DMS53 treated with DMSO at 0.1 percent for 48 hours (cell line): ENCODE measurements at regions not wholly inside any gene's neighbourhood (a gene's known extent, or its start where the extent isn't known, plus 50 kb on each side); places are given as distances from the start of the nearest gene placed in this dataset.
A peak's percentile ranks its signal among the peaks of the same experiment; 100 is the strongest.
"Not testable (repeated sequence)": the region's sequence is repeated elsewhere in the genome, so short reads cannot be mapped to it uniquely, and the experiment has no call there.

ENCODE experiments used
- DNase-seq: peaks from one replicate; lab custom pipeline; 2025; ENCODE audit not compliant: unreplicated experiment; lab: John Stamatoyannopoulos, UW

- no peak for DNase-seq
These were observed 192.5 kb downstream of the ZNF608 start for GRCh38 chr5:124553911-124554310.

GRCh38 chr5:124552526-124552925 is 193.9 kb downstream of the ZNF608 start:
- DNase-seq = no peak

GRCh38 chr5:124551939-124552279 is 194.5 kb downstream of the ZNF608 start:
- no peak for DNase-seq

- no peak for DNase-seq
These were observed 195.7 kb downstream of the ZNF608 start for GRCh38 chr5:124550731-124551130.

GRCh38 chr5:124549891-124550436 is 196.5 kb downstream of the ZNF608 start:
- DNase-seq = no peak

DNA sequence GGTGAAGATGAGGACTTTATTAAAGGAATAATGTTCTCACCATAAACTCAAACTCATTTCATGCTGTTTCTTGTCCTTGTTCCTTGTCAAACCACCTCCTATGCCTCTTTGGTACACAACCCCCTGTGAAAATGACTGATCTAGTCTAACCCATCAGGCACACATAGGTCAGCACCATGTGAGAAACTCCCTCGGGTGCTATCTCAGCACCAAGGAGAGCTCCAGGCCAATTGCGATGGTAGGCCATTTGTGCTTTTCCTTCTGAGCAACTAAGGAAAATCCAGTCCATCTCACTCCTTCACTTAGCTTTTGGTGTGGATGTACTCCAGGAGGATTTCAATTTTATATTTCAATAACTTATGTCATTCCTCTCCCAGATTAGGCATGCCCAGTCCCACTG is 199.8 kb downstream of the ZNF608 start:
- no peak for DNase-seq

GRCh38 chr5:124544366-124545055 is 201.9 kb downstream of the ZNF608 start:
- DNase-seq = no peak

- no peak for DNase-seq
These were observed 207.5 kb downstream of the ZNF608 start for GRCh38 chr5:124538931-124539330.

DNA sequence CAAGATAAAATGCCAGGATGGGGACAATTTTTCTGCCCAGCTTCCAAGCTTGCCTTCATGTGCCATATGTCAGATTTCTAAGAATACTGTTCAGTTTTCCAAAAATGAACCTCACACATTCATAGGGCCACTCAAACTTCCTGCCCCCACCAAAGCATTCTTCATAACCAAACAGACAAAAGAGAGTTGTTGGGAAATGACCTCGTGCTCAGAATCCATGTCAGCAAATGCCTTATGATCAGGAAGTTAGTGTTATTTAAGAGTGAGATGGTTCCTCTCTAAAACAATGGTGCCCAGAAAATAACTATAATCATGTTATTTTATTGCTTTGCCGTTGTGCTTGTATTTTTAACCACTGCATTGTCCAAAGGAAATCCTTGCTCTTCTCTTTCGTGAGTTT is 208.2 kb downstream of the ZNF608 start:
- no peak for DNase-seq

GRCh38 chr5:124537522-124537921 is 208.9 kb downstream of the ZNF608 start:
- DNase-seq = no peak

- no peak for DNase-seq
These were observed 209.3 kb downstream of the ZNF608 start for GRCh38 chr5:124537107-124537506.

- DNase-seq = no peak
These were observed 210.1 kb downstream of the ZNF608 start for GRCh38 chr5:124536333-124536732.

DNA sequence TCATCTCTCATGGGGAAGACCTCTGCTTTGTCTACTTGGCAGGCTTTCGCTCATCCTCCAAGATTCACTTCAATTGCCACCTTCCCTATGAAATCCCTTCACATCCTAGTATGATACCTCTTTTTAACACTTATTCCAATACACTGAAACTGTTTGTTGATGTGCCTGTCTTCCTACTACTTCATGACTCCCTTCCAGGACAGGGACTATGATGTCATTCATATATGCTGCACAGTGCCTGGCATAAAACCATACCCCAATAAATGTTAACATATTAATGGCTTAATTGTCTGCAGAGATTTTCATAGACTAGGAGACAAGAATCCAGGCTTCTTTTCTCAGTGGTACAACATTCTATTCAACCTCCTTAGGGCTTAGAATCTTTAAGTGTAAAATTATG is 215.5 kb downstream of the ZNF608 start:
- no peak for DNase-seq

- DNase-seq = no peak
These were observed 217.6 kb downstream of the ZNF608 start for GRCh38 chr5:124528838-124529237.

DNA sequence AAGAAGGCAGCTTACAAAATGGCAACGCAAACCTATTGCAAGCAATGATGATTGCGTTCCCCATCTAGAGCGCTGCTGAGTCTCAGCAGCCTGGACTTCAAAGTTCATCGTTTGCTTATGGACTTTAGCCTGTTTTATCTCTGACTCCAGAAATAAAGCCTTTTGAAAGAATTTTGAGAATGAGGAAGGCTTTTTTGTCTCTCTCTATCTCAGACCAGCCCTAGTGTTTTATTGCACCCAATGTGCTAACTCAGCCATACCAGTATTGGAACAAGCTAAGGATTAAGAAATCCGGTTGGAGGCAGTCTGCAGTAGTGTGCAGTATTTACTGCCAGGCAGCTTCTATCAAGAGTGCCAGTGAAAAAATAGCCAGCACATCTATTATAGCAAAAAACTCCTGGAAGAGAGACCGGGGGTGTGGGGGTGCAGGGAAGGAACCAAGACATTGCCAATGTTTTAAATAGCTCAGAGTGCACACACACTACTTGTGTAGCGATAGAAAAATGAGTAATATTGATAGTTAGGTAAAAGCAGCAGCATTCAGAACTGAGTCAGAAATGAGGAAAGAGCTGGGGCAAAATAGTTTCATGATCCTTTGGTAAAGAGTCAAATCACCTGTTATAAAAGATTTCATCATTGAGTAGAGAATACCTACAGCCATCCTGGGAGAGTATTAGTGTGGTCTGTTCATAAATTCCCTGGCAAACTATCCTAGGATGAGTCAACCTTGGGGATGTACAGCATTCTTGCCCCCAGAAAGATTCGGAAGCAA is 219.0 kb downstream of the ZNF608 start:
- DNase-seq = peak; percentile 2

DNA sequence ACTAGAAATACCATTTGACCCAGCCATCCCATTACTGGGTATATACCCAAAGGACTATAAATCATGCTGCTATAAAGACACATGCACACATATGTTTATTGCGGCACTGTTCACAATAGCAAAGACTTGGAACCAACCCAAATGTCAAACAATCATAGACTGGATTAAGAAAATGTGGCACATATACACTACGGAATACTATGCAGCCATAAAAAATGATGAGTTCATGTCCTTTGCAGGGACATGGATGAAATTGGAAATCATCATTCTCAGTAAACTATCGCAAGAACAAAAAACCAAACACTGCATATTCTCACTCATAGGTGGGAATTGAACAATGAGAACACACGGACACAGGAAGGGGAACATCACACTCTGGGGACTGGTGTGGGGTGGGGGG is 220.4 kb downstream of the ZNF608 start:
- DNase-seq = not testable (repeated sequence)

DNA sequence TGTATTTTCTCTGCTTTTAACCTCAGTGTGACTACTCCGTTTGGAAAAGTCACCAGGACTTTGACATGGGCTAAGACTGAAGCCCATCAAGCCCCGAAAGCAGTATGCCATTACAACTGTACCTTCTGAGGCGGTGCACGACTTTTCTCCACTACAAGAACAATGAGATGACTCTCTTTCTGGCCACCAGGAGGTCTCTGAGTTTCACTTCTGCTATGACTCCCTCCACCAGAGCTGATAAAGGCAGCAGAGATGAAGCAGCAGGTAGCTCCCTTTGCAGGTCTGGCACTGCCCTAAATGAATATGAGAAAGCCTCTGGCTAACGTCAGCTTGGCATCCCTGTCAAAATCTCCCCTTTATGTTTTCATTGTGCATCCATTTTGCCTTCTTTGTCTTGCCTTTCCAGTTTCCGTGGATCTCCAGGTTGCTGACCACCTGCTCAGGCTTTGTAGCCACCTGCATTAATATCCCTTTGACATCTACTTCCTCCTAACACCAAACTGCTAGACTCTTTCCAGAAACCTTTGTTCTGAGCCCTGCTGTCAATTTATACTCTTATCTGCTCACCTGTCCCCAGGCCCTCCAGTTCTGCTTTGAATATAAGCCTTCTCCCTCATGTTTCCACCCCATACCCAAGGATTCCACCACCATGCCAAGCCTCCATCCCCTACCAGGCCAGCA is 221.7 kb downstream of the ZNF608 start:
- DNase-seq = no peak

DNA sequence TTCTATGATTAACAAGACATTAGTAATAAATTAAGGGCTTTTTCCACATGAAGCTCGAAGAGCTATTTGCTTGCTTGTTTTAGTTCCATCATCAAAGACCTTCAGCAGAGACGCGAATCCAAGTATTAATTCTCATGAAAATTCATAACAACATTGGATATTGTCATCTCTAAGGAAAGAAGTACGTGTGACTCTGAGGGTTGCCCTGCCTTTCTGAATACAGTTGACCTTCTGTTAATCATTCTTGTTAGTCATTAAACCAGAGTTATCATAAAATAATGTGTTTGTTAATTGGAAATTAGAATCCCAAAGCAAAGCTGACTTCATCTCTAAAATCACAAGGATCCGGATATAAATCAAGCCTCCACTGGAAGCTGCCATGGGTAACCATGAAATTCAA is 222.5 kb downstream of the ZNF608 start:
- DNase-seq = no peak

DNA sequence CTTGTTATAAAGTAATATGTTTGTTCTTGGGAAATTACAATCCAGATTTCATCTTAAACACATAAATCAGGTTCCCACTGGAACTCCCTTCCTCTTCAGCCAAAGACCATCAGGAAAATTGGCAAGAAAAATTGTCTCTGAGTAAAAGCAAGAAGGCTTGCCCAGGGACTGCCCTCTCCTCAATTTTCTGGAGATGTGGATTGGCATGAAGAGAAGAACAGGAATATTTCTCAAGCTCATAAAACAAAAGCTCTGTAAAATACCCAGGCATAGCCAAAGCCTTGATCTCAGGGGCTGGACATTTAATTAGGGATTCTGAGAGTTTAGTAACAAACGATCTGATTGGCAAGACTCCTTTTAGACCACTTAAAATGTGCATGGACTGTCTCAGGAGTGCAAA is 223.4 kb downstream of the ZNF608 start:
- DNase-seq = no peak

GRCh38 chr5:124521461-124522230 is 224.8 kb downstream of the ZNF608 start:
- no peak for DNase-seq

DNA sequence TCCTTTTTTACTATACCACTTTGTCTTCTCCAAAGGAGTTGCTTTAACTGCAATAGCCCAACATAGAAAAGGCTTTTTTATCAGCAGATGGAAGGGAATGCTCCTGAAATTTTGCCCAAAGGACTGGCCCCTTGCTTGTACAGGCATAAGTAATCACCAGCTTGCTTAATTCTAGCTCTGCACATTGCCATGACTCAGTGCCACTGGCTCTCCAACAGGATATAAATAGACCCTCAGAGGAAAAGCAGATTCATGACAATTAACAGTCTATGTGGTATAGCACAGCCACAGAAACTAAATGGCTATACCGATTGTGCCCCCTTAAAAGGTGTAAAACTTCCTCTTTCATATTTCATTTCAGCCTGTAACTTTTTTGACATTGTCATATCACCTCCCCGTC is 227.0 kb downstream of the ZNF608 start:
- no peak for DNase-seq
